SK-N-MC (cell line): ENCODE measurements at regions not wholly inside any gene's neighbourhood (a gene's known extent, or its start where the extent isn't known, plus 50 kb on each side); places are given as distances from the start of the nearest gene placed in this dataset.

Experiments used
- FOXP2 ChIP-seq: optimal IDR thresholded peaks from 2 replicates; pipeline ENCODE3; 2011; ENCODE audit warnings: mild to moderate bottlenecking, moderate library complexity; ENCODE audit not compliant: insufficient read depth; ENCODE audit errors: extremely low read length, control extremely low read depth
- POLR2AphosphoS5 ChIP-seq: IDR thresholded peaks from 2 replicates; pipeline ENCODE4 v1.6.1; 2012; ENCODE audit warnings: mild to moderate bottlenecking, low read depth, low read length, borderline replicate concordance

- TF ChIP-seq POLR2AphosphoS5, result no peak
- TF ChIP-seq FOXP2, result no peak
These were observed 347.2 kb downstream of the ZNF536 start for GRCh38 chr19:30719189-30719998.
